Endothelial cell of umbilical vein (primary cell): ENCODE measurements at regions not wholly inside any gene's neighbourhood (a gene's known extent, or its start where the extent isn't known, plus 50 kb on each side); places are given as distances from the start of the nearest gene placed in this dataset.

Experiments used
- BruUV-seq: library from RNA; stranded (reverse); fragments of 400-500 nt; replicated peaks from 2 replicates; lab custom pipeline; 2021; lab: Mats Ljungman, UMichigan
- CTCF ChIA-PET: fragments of 300-600, 350-600 bp; sonication (Branson Sonifier 250); formaldehyde crosslinking; loops from one replicate; lab custom pipeline; 2021; ENCODE audit warnings: antibody characterized with exemption, inconsistent platforms; lab: Charles Lee
- POLR2A ChIA-PET: fragments of 300-600, 350-600 bp; sonication (Branson Sonifier 250); formaldehyde crosslinking; loops from one replicate; lab custom pipeline; 2021; ENCODE audit warnings: antibody characterized with exemption, inconsistent platforms; lab: Charles Lee
- DNase-seq: peaks from one replicate; pipeline ENCODE4 v3.0.0-alpha.2; 2011; ENCODE audit warnings: low read depth, low spot score
- FAIRE-seq: peaks from 2 replicates; lab custom pipeline; 2011; peaks lifted over from hg19 to GRCh38; lab: Jason Lieb, UNC
- H2AFZ ChIP-seq: 2 replicates; pipeline ENCODE4 v1.6.0; 2012; ENCODE audit warnings: low read depth, low read length, control low read depth, inconsistent platforms
- H3K27ac ChIP-seq: 2 replicates; pipeline ENCODE4 v1.5.1; 2011; ENCODE audit warnings: low read depth, mild to moderate bottlenecking, control low read depth, low read length, moderate library complexity; ENCODE audit not compliant: insufficient read depth
- H3K27me3 ChIP-seq, 2 experiments: 2 replicates each; pipeline versions ENCODE4 v1.6.0 to v1.6.1; 2011; ENCODE audit warnings: low read length in 2 of 2, mixed read lengths in 1 of 2; ENCODE audit not compliant: control insufficient read depth in 2 of 2, insufficient read depth in 2 of 2
- H3K36me3 ChIP-seq, 2 experiments: 2 replicates in 1 of 2; 3 replicates in 1 of 2; pipeline ENCODE4 v1.5.1; 2011; ENCODE audit warnings: low read length in 2 of 2, mild to moderate bottlenecking in 1 of 2, moderate library complexity in 1 of 2; ENCODE audit not compliant: control insufficient read depth in 2 of 2, insufficient read depth in 2 of 2; ENCODE audit errors: extremely low read depth in 1 of 2
- H3K4me1 ChIP-seq: 3 replicates; pipeline ENCODE4 v1.5.1; 2011; ENCODE audit warnings: mild to moderate bottlenecking, low read length; ENCODE audit not compliant: control insufficient read depth, insufficient read depth; ENCODE audit errors: extremely low read depth
- H3K4me2 ChIP-seq: 2 replicates; pipeline ENCODE4 v1.6.1; 2011; ENCODE audit warnings: low read length, control low read depth, mixed read lengths; ENCODE audit not compliant: insufficient read depth
- H3K4me3 ChIP-seq, 3 experiments: fragments of 200-600 bp in 1 of 3; sonication (generic), shearing (Covaris generic) in 1 of 3; replicated peaks in 1 of 3; 2 replicates each; pipeline ENCODE4 v1.5.1; 2011 to 2016; ENCODE audit warnings: control low read depth in 3 of 3, low read length in 3 of 3, mild to moderate bottlenecking in 2 of 3, inconsistent platforms in 1 of 3, low read depth in 1 of 3, moderate library complexity in 1 of 3; ENCODE audit not compliant: insufficient read depth in 1 of 3
- H3K79me2 ChIP-seq: 2 replicates; pipeline ENCODE4 v1.6.0; 2012; ENCODE audit warnings: low read length, inconsistent platforms; ENCODE audit not compliant: control insufficient read depth, insufficient read depth
- H3K9ac ChIP-seq: replicated peaks from 2 replicates; pipeline ENCODE3; 2011; ENCODE audit warnings: low read length, control low read depth; ENCODE audit not compliant: insufficient read depth; ENCODE audit errors: extremely low read depth
- H3K9me1 ChIP-seq: replicated peaks from 3 replicates; pipeline ENCODE4 v1.6.0; 2011; ENCODE audit warnings: mild to moderate bottlenecking, low read length; ENCODE audit not compliant: control insufficient read depth, insufficient read depth; ENCODE audit errors: extremely low read depth
- H3K9me3 ChIP-seq: replicated peaks from 2 replicates; pipeline ENCODE4 v1.5.1; 2012; ENCODE audit warnings: low read length, inconsistent platforms; ENCODE audit not compliant: control insufficient read depth, insufficient read depth
- H4K20me1 ChIP-seq: replicated peaks from 2 replicates; pipeline ENCODE3; 2011; ENCODE audit warnings: mild to moderate bottlenecking, low read length; ENCODE audit not compliant: control insufficient read depth, insufficient read depth; ENCODE audit errors: extremely low read depth
- EZH2 ChIP-seq: IDR thresholded peaks from 2 replicates; pipeline ENCODE4 v1.6.1; 2012; ENCODE audit warnings: borderline replicate concordance, low read depth, mild to moderate bottlenecking, moderate library complexity, low read length, inconsistent platforms; ENCODE audit not compliant: severe bottlenecking
- FOS ChIP-seq: IDR thresholded peaks from 2 replicates; pipeline ENCODE4 v1.6.1; 2011; ENCODE audit warnings: mild to moderate bottlenecking, low read length, moderate library complexity, borderline replicate concordance; ENCODE audit not compliant: insufficient read depth
- GATA2 ChIP-seq: IDR thresholded peaks from 2 replicates; pipeline ENCODE4 v1.7.0; 2011; ENCODE audit warnings: low read depth, mild to moderate bottlenecking, moderate library complexity, mixed read lengths, low read length; ENCODE audit not compliant: insufficient read length, insufficient read depth
- JUN ChIP-seq: IDR thresholded peaks from 2 replicates; pipeline ENCODE4 v1.6.1; 2011; ENCODE audit warnings: borderline replicate concordance, low read depth; ENCODE audit not compliant: insufficient read length, insufficient read depth
- MYC ChIP-seq: IDR thresholded peaks from one replicate; pipeline ENCODE4 v1.6.1; 2011; ENCODE audit warnings: mild to moderate bottlenecking, low read depth, low read length
- POLR2A ChIP-seq: IDR thresholded peaks from 2 replicates; pipeline ENCODE4 v1.6.1; 2012; ENCODE audit warnings: low read depth, mild to moderate bottlenecking, control low read depth, low read length
- POLR2AphosphoS5 ChIP-seq: IDR thresholded peaks from 2 replicates; pipeline ENCODE4 v1.6.1; 2012; ENCODE audit warnings: low read depth, mild to moderate bottlenecking, control low read depth, low read length, moderate library complexity; ENCODE audit not compliant: insufficient read depth
- dilution Hi-C: fragments of 300-500 bp; cut with MboI; formaldehyde crosslinking; loops from one replicate; pipeline ENCODE4 v1.15.0; 2019; ENCODE audit warnings: low sequenced_read_pairs; ENCODE audit not compliant: extremely low pct_ligation_motif_present
- intact Hi-C: fragments of 100-400 bp; cut with micrococcal nuclease; formaldehyde crosslinking; loops from one replicate; pipeline ENCODE4 v1.10.0; 2022
- TF ChIP-seq, protein P1 (sequence below): IDR thresholded peaks from 2 replicates; pipeline ENCODE4 v1.6.1; 2011; ENCODE audit not compliant: insufficient read depth, insufficient read length
- TF ChIP-seq, protein P2 (sequence below), 2 donors: IDR thresholded peaks; 1 replicate in 1 of 2; 2 replicates in 1 of 2; pipeline ENCODE4 v1.5.1; 2011; ENCODE audit warnings: low read length in 2 of 2, mild to moderate bottlenecking in 2 of 2, moderate library complexity in 2 of 2, control low read depth in 1 of 2, inconsistent platforms in 1 of 2, low read depth in 1 of 2; ENCODE audit not compliant: insufficient read depth in 1 of 2; ENCODE audit errors: extremely low read depth in 1 of 2

DNA sequence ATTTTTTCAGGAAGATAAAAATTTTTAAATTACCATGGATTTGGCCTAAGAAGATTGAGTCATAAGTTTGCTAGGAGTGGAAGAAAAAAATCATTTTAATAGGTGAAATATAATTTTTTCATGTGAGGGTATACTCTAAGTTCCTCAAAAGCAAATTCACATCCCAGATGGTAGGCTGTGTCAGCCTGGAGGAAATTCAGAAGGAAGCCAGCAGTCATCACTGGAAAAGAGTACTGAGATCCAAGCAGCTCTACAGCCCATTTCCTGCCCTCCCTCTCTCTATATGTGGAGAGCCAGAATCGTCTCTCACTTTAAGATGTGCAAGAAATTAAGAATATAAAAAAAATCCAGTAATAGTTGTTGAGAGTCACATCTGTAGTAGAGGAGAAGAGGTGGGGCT, 126.5 kb upstream of the CDH18 start:
- ChIA-PET POLR2A (no interaction called here), CTCF (no interaction called here)
- no peak for DNase-seq
- no peaks in the 10 kb centered on the region for H3K9me3 ChIP-seq
- dilution Hi-C loops, result no loop called here
- H3K27ac ChIP-seq, result no peak overlapping the region
- no peak overlapping the region for H3K9ac ChIP-seq
- no peaks in the 10 kb centered on the region for H3K79me2 ChIP-seq
- H3K4me3 ChIP-seq, result no peak overlapping the region
- H3K4me2 ChIP-seq, result no peak overlapping the region
- BruUV-seq, result no TSS peak
- FAIRE-seq, result no peak
- intact Hi-C loops, result no loop called here
- no peaks in the 10 kb centered on the region for H4K20me1 ChIP-seq
- no peaks in the 10 kb centered on the region for H3K9me1 ChIP-seq
- H3K27me3 ChIP-seq, result no peaks in the 10 kb centered on the region
- no peak overlapping the region for H2AFZ ChIP-seq
- no peaks in the 10 kb centered on the region for H3K36me3 ChIP-seq
- no peak for TF ChIP-seq GATA2
- no peak for TF ChIP-seq FOS
- TF ChIP-seq POLR2A, result no peak
- H3K4me1 ChIP-seq, result no peaks in the 10 kb centered on the region

DNA sequence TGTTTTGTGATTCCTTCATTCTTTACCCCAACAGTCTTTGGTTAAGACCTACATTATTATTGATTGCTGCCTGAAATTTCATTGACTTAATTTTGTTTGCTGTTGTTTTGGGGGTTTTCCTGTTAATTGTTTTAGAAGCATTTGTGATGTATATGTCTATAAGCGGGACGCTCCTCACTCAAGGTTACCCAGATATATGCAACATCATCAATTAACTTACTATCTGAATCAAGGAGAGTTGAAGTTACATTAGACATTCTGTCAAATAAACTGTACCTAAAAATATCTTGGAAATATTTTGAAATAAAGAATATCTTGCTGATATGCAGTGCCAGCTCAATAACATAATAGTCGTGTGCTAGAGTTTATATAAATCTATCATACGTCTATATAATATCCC, 125.9 kb upstream of the CDH18 start:
- Histone ChIP-seq H2AFZ (no peak overlapping the region), H3K9ac (no peak overlapping the region), H3K4me3 (no peak overlapping the region), H3K79me2 (no peaks in the 10 kb centered on the region), H3K27ac (no peak overlapping the region), H3K9me3 (peaks cover 3% of the 10 kb centered on the region), H3K4me1 (no peaks in the 10 kb centered on the region), H3K9me1 (no peaks in the 10 kb centered on the region), H4K20me1 (no peaks in the 10 kb centered on the region), H3K36me3 (no peaks in the 10 kb centered on the region), H3K4me2 (no peak overlapping the region), H3K27me3 (no peaks in the 10 kb centered on the region)
- FAIRE-seq (no peak), DNase-seq (no peak)
- intact Hi-C loops, result no loop called here
- no peak for TF ChIP-seq JUN
- no peak for TF ChIP-seq MYC
- TF ChIP-seq, protein P1, sequence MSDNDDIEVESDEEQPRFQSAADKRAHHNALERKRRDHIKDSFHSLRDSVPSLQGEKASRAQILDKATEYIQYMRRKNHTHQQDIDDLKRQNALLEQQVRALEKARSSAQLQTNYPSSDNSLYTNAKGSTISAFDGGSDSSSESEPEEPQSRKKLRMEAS, result no peak
- no peak for TF ChIP-seq POLR2A
- TF ChIP-seq, protein P2, sequence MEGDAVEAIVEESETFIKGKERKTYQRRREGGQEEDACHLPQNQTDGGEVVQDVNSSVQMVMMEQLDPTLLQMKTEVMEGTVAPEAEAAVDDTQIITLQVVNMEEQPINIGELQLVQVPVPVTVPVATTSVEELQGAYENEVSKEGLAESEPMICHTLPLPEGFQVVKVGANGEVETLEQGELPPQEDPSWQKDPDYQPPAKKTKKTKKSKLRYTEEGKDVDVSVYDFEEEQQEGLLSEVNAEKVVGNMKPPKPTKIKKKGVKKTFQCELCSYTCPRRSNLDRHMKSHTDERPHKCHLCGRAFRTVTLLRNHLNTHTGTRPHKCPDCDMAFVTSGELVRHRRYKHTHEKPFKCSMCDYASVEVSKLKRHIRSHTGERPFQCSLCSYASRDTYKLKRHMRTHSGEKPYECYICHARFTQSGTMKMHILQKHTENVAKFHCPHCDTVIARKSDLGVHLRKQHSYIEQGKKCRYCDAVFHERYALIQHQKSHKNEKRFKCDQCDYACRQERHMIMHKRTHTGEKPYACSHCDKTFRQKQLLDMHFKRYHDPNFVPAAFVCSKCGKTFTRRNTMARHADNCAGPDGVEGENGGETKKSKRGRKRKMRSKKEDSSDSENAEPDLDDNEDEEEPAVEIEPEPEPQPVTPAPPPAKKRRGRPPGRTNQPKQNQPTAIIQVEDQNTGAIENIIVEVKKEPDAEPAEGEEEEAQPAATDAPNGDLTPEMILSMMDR (IDR thresholded peaks at IDR 0.05; ENCODE audit: extremely low read depth in 1 of 2, insufficient read depth in 1 of 2, low read depth in 1 of 2, low read length in 2 of 2), result no peak
- no peak for TF ChIP-seq FOS
- no peak for TF ChIP-seq EZH2
- no peak for TF ChIP-seq GATA2
- no peak for TF ChIP-seq POLR2AphosphoS5
- dilution Hi-C loops, result no loop called here
- BruUV-seq, result no TSS peak
- CTCF ChIA-PET, result no interaction called here
- POLR2A ChIA-PET, result no interaction called here
